AG10803 (cell line): ENCODE measurements at regions not wholly inside any gene's neighbourhood (a gene's known extent, or its start where the extent isn't known, plus 50 kb on each side); places are given as distances from the start of the nearest gene placed in this dataset.
A peak's percentile ranks its signal among the peaks of the same experiment; 100 is the strongest.
"Not testable (repeated sequence)": the region's sequence is repeated elsewhere in the genome, so short reads cannot be mapped to it uniquely, and the experiment has no call there.

Experiments
- DNase-seq: peaks from one replicate; pipeline ENCODE4 v3.0.0; 2010; ENCODE audit warnings: low read depth
- H3K4me3 ChIP-seq: 2 replicates; pipeline ENCODE4 v1.5.1; 2011; ENCODE audit warnings: mild to moderate bottlenecking, low read length, control low read depth
- CTCF ChIP-seq: conservative IDR thresholded peaks from 2 replicates; pipeline ENCODE4 v1.5.1; 2011; ENCODE audit warnings: mild to moderate bottlenecking, low read length, control low read depth, inconsistent platforms

- no peak for TF ChIP-seq CTCF
- H3K4me3 ChIP-seq, result no peak overlapping the region
- no peak for DNase-seq
Observed at GRCh38 chr2:39893616-39894015, 114.6 kb upstream of the THUMPD2 start.

GRCh38 chr2:39881948-39882347 lies 102.9 kb upstream of the THUMPD2 start:
- DNase-seq, result no peak
- no peak overlapping the region for H3K4me3 ChIP-seq
- TF ChIP-seq CTCF, result no peak

GRCh38 chr2:39881494-39881893 lies 102.4 kb upstream of the THUMPD2 start:
- no peak for TF ChIP-seq CTCF
- no peak for DNase-seq

GRCh38 chr2:39879001-39879400 lies 99.9 kb upstream of the THUMPD2 start:
- H3K4me3 ChIP-seq, DNase-seq: not testable (repeated sequence)

More at GRCh38 chr2:39881494-39881893, 102.4 kb upstream of the THUMPD2 start:
- no peak overlapping the region for H3K4me3 ChIP-seq

GRCh38 chr2:39875914-39876267 lies 96.8 kb upstream of the THUMPD2 start:
- no peak overlapping the region for H3K4me3 ChIP-seq
- TF ChIP-seq CTCF, result no peak

GRCh38 chr2:39875182-39875913 lies 96.3 kb upstream of the THUMPD2 start:
- no peak for TF ChIP-seq CTCF
- H3K4me3 ChIP-seq, result no peak overlapping the region
- peak; percentile 94 for DNase-seq

More at GRCh38 chr2:39875914-39876267, 96.8 kb upstream of the THUMPD2 start:
- DNase-seq, result no peak

GRCh38 chr2:39874236-39874635 lies 95.2 kb upstream of the THUMPD2 start:
- TF ChIP-seq CTCF, result no peak
- no peak for DNase-seq
- H3K4me3 ChIP-seq, result no peak overlapping the region
